GM21737 (cell line): ENCODE measurements at regions not wholly inside any gene's neighbourhood (a gene's known extent, or its start where the extent isn't known, plus 50 kb on each side); places are given as distances from the start of the nearest gene placed in this dataset.

ENCODE experiments used
- ATAC-seq: cut with Tn5 transposase; IDR thresholded peaks from one replicate; pipeline ENCODE4 v1.9.1; 2021; ENCODE audit warnings: mild to moderate bottlenecking, moderate library complexity; ENCODE audit not compliant: unreplicated experiment

GRCh38 chr5:8606231-8606630 is 737.3 kb downstream of the MTRR start:
- ATAC-seq = no peak

GRCh38 chr5:8611067-8611466 is 742.1 kb downstream of the MTRR start:
- no peak for ATAC-seq

- ATAC-seq = no peak
These were observed 744.2 kb downstream of the MTRR start for GRCh38 chr5:8613078-8613685.

- no peak for ATAC-seq
These were observed 746.4 kb downstream of the MTRR start for GRCh38 chr5:8615142-8615858.

GRCh38 chr5:8628521-8628920 is 759.6 kb downstream of the MTRR start:
- ATAC-seq = no peak

GRCh38 chr5:8633259-8633658 is 764.3 kb downstream of the MTRR start:
- ATAC-seq = no peak

GRCh38 chr5:8633696-8634095 is 764.7 kb downstream of the MTRR start:
- no peak for ATAC-seq

- ATAC-seq = no peak
These were observed 765.3 kb downstream of the MTRR start for GRCh38 chr5:8634219-8634618.

- no peak for ATAC-seq
These were observed 773.0 kb downstream of the MTRR start for GRCh38 chr5:8641786-8642505.

- no peak for ATAC-seq
These were observed 775.4 kb downstream of the MTRR start for GRCh38 chr5:8644377-8644776.

GRCh38 chr5:8647111-8647510 is 778.2 kb downstream of the MTRR start:
- ATAC-seq = no peak

- ATAC-seq = no peak
These were observed 781.2 kb downstream of the MTRR start for GRCh38 chr5:8650186-8650585.

GRCh38 chr5:8660133-8660893 is 791.4 kb downstream of the MTRR start:
- no peak for ATAC-seq

GRCh38 chr5:8663374-8663773 is 794.4 kb downstream of the MTRR start:
- no peak for ATAC-seq

- no peak for ATAC-seq
These were observed 806.2 kb downstream of the MTRR start for GRCh38 chr5:8675182-8675581.

GRCh38 chr5:8676695-8677094 is 807.7 kb downstream of the MTRR start:
- ATAC-seq = no peak

- ATAC-seq = no peak
These were observed 813.4 kb downstream of the MTRR start for GRCh38 chr5:8682381-8682780.

- no peak for ATAC-seq
These were observed 814.5 kb downstream of the MTRR start for GRCh38 chr5:8683496-8683895.

- no peak for ATAC-seq
These were observed 816.8 kb downstream of the MTRR start for GRCh38 chr5:8685704-8686103.

- ATAC-seq = no peak
These were observed 817.8 kb downstream of the MTRR start for GRCh38 chr5:8686707-8687106.

- ATAC-seq = no peak
These were observed 820.8 kb downstream of the MTRR start for GRCh38 chr5:8689773-8690172.
